ENCODE measurements at regions not wholly inside any gene's neighbourhood (a gene's known extent, or its start where the extent isn't known, plus 50 kb on each side); places are given as distances from the start of the nearest gene placed in this dataset.
"Not testable (repeated sequence)": the region's sequence is repeated elsewhere in the genome, so short reads cannot be mapped to it uniquely, and the experiment has no call there.

DNA sequence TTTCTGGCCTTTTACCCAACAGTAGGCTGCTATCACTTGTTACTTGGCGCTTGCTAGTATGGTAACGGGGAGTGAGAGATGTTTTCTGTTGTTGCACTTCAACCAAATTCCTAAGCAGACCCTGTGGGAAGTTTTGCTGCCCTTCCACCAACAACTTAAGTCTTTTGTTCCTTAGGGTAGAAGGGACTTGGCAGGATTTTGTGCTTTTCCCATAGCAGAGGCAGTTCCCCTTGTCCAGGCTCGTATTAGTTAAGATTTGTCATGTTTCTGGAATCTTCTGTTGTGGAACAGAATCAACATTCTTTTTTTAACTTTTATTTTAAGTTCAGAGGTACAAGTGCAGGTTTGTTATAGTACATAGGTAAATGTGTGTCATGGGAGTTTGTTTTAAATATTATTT is 73.2 kb upstream of the SGIP1 start:
- no peak for DNase-seq (ENCODE audit: low spot score)

DNA sequence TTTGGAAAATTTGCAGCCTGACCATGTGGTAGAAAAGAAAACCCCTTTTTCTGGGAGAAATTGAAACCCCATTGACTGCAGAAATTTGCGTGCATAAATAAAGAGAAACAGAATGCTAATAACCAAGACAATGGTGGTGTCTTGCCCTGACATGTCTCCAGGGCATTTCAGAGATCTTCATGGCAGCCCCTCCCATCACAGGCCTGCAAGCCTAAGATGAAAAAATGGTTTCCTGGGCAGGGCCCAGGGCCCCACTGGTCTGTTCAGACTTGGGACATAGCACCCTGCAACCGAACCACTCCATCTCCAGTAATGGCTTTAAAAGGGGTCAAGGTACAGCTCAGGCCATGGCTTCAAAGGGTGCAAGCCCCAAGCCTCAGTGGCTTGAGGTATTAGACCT is 71.6 kb upstream of the SGIP1 start:
- DNase-seq (ENCODE audit: low spot score), result no peak

DNA sequence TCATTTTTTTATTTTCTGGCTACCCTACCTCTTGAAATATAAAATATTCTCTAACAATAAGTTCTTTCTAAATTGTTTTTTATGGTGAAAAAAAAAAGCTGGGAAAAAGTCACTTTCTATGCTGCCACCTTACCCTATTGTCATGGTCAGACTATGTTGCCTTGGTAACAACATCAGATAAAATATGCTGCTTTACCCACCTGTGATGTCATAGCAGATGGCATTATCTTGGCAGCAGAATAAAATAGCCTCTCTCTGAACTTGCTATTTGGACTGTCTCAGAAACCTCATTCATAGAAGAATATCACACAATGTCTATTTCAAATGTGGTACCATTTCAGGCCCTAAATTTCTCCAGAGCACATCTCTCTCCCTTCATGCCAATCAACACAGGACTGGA is 69.6 kb upstream of the SGIP1 start:
- DNase-seq (ENCODE audit: low spot score), result no peak

DNA sequence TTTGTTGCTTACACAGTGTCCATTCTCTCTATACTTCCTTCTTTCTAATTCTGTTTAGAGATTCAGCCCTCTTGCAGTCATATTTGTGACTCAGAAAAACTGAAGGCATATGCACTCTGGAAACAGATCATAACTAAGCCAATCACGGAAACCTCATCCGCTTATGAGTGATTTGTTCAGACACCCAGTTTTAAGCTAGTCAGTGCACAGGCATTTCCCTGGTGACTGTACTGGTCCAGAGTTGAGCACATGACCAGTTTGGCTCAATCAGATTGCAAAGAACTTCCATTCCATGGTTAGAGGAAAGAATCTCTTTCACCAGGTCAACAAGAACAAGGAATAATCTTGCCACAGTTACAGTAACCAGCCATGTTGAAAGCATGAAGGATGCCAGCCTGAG is 69.2 kb upstream of the SGIP1 start:
- DNase-seq (ENCODE audit: low spot score), result no peak

DNA sequence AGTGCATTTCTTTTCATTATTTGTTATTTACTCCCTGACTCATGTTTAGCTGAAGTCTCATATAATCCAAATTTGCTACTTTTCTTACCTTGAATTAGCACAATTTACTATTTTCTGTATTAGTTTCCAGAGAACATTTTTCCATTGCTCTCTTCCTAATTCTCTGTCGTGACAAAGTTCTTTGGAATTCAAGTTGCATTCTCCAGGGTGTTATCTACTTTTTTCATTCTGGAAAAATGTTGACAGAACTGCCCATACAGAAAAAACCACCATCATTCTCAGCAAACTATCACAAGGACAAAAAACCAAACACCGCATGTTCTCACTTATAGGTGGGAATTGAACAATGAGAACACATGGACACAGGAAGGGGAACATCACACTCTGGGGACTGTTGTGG is 67.3 kb upstream of the SGIP1 start:
- DNase-seq (ENCODE audit: low spot score), result not testable (repeated sequence)

DNA sequence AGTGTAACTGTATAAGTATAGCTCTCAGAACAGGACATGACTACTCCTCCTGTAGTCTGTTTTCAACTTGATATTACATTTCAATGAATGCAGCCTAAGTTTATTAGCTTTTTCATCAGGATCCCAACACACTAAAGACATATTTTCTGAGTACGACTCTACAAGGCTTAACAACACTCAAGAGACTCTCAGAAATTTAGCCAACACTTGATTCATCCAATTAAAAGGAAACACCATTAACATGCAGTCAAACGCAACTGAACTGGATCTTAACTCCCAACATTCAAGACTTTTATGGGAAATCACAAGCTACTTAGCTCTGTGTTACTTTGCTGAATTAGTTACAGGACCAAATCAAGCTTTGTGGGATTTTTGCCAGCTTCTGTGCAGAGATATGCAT is 65.2 kb upstream of the SGIP1 start:
- DNase-seq (ENCODE audit: low spot score), result no peak

DNA sequence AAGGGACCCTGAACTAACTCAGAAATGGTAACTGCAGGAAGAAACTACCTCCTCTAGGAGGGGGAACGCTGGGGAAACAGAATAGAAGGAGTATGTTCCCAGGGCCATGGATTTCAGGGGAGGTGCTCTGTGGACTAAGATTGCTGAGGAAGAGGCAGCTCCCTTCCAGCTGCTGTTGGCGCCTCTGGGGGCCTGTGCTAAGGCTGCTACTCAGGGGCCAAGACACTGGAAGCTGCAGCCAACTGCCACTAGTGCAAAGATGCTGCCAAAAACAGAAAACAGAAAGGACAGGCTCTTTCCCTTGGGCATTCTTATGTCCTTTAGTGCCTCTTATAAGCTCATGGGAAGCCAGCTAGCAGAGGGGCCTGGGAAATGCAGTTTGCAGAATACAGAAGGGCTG is 58.0 kb upstream of the SGIP1 start:
- DNase-seq (ENCODE audit: low spot score), result no peak

DNA sequence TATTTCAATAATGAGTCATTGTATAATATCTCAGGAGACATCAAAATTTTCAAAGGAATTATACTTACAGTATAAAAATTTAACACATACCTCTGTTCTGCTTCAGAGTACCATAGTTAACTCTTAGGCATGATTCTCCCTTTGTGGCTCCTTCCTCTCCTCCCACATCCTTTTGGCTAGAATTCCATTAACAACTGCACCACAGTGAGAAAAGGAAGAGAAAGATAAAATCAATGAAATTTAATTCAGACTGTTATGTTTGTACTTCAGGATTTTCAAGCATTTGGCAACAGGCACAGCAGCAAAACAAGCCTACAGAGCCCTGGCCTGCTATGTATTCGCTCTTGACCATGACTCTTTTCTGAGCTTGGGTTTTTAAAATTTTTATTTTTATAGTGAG is 57.2 kb upstream of the SGIP1 start:
- no peak for DNase-seq (ENCODE audit: low spot score)

DNA sequence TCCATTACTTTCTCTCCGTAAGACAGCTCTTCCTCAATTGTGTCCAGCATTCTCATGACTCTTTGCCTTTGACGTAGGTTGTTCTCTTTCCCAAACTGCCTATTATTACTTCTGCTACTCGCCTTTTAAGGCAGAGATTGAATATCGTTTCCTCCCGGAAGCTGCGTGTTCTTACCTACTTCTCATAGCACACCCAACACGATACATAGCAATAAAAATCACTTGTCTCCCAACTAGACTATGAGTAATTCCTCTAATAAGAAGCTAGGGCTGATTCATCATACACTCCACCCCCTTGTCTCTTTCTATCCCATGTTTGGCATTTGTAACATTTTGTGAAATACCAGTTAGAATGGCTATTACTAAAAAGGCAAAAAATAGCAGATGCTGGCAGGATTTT is 55.8 kb upstream of the SGIP1 start:
- DNase-seq (ENCODE audit: low spot score), result no peak

DNA sequence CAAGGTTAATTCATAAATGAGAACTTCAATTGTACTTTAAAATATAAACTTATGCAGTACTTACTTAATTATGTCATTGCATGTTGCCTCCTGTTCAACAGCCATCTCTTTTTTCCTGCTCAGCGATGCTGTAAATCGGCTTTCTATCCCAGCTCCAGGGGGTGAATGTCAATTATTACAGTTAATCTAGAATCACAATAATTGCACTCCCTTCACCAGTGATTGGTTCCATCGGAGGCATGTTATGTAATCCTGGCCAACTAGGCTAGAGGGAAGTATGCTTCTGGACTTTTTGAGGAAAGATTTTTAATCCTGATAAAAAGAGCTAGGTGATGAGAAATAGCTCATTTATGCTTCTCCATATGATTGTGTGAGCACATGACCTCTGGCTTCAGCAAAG is 53.8 kb upstream of the SGIP1 start:
- no peak for DNase-seq (ENCODE audit: low spot score)

DNA sequence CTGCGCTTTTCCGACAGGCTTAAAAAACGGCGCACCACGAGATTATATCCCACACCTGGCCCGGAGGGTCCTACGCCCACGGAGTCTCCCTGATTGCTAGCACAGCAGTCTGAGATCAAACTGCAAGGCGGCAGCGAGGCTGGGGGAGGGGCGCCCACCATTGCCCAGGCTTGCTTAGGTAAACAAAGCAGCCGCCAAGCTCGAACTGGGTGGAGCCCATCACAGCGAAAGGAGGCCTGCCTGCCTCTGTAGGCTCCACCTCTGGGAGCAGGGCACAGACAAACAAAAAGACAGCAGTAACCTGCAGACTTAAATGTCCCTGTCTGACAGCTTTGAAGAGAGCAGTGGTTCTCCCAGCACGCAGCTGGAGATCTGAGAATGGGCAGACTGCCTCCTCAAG is 52.7 kb upstream of the SGIP1 start:
- DNase-seq (ENCODE audit: low spot score), result not testable (repeated sequence)
